ENCODE measurements at regions not wholly inside any gene's neighbourhood (a gene's known extent, or its start where the extent isn't known, plus 50 kb on each side); places are given as distances from the start of the nearest gene placed in this dataset.

- TF ChIP-seq, protein P1, sequence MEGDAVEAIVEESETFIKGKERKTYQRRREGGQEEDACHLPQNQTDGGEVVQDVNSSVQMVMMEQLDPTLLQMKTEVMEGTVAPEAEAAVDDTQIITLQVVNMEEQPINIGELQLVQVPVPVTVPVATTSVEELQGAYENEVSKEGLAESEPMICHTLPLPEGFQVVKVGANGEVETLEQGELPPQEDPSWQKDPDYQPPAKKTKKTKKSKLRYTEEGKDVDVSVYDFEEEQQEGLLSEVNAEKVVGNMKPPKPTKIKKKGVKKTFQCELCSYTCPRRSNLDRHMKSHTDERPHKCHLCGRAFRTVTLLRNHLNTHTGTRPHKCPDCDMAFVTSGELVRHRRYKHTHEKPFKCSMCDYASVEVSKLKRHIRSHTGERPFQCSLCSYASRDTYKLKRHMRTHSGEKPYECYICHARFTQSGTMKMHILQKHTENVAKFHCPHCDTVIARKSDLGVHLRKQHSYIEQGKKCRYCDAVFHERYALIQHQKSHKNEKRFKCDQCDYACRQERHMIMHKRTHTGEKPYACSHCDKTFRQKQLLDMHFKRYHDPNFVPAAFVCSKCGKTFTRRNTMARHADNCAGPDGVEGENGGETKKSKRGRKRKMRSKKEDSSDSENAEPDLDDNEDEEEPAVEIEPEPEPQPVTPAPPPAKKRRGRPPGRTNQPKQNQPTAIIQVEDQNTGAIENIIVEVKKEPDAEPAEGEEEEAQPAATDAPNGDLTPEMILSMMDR (IDR thresholded peaks at IDR 0.05) = no peak
- no peak for TF ChIP-seq EP300 (IDR thresholded peaks at IDR 0.05)
- TF ChIP-seq POLR2A (IDR thresholded peaks at IDR 0.05) = no peak
Measured at GRCh38 chr12:105567061-105567460, 236.6 kb downstream of the C12orf75 start.

All from ovary (tissue), 3 donors.